ENCODE measurements at regions not wholly inside any gene's neighbourhood (a gene's known extent, or its start where the extent isn't known, plus 50 kb on each side); places are given as distances from the start of the nearest gene placed in this dataset.

DNA sequence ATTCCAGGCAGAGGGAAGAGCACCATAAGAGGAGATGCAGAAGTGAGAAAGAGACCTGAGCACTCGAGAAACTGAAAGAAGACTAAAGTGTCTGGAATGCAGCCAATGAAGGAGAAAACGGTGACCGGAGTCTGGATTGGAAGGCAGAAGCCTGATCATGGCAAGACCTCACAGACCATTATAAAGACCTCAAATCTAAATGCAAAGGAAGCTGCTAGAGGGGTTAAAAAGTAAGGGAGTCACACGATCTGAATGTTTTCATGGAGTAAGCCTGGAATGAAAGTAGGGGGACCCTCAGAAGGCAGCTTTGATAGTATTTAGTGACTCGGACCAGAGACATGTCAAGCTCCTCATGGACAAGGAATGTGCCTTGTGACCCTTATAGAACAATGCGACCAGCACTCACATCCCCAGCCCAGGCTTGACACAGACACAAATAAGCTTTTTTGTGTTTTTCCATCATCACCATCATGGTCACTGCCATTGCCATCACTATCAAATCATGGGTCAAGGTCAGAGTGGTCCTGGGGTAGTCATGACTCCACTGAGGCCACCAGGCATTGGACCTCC is 183.6 kb downstream of the SEC16B start:
- TF ChIP-seq EZH2phosphoT487 (conservative IDR thresholded peaks at IDR 0.05; ENCODE audit: low read length) = no peak
- TF ChIP-seq CTCF (IDR thresholded peaks at IDR 0.05; ENCODE audit: insufficient read depth, low read length, poor library complexity, severe bottlenecking) = no peak

Data from SU-DHL-6 (cell line).